IMR-90 (cell line): ENCODE measurements at regions not wholly inside any gene's neighbourhood (a gene's known extent, or its start where the extent isn't known, plus 50 kb on each side); places are given as distances from the start of the nearest gene placed in this dataset.
"Not testable (repeated sequence)": the region's sequence is repeated elsewhere in the genome, so short reads cannot be mapped to it uniquely, and the experiment has no call there.

Experiments
- ATAC-seq: fragments of 200-7000 bp; cut with Tn5 transposase; 2 replicates; pipeline ENCODE4 v1.9.1; 2020; ENCODE audit warnings: low read depth, mild to moderate bottlenecking, moderate library complexity
- BruUV-seq: library from RNA; stranded (reverse); fragments of 400-500 nt; replicated peaks from 2 replicates; lab custom pipeline; 2021; lab: Mats Ljungman, UMichigan
- CTCF ChIA-PET: fragments of 300-600 bp; formaldehyde crosslinking; extraction: SDS; loops from one replicate; lab custom pipeline; 2021; ENCODE audit warnings: antibody characterized with exemption; lab: Yijun Ruan, JAX
- POLR2A ChIA-PET: fragments of 300-600 bp; sonication (Branson Sonifier 250); formaldehyde crosslinking; loops from one replicate; lab custom pipeline; 2022; ENCODE audit warnings: antibody characterized with exemption; ENCODE audit not compliant: unreplicated experiment; lab: Charles Lee
- DNase-seq: peaks from one replicate; pipeline ENCODE4 v3.0.0; 2013
- H2AFZ ChIP-seq: replicated peaks from 2 replicates; pipeline ENCODE3; 2013; ENCODE audit warnings: low read length, mild to moderate bottlenecking; ENCODE audit not compliant: poor library complexity
- H2AK5ac ChIP-seq: 2 replicates; pipeline ENCODE4 v1.6.1; 2013; ENCODE audit warnings: low read depth, low read length, inconsistent platforms
- H2AK9ac ChIP-seq: replicated peaks from 2 replicates; pipeline ENCODE3; 2013; ENCODE audit warnings: mild to moderate bottlenecking, low read depth, low read length, moderate library complexity; ENCODE audit not compliant: poor library complexity
- H2BK120ac ChIP-seq: 2 replicates; pipeline ENCODE4 v1.6.1; 2013; ENCODE audit warnings: low read depth, low read length, inconsistent platforms
- H2BK15ac ChIP-seq: 3 replicates; pipeline ENCODE4 v1.6.1; 2013; ENCODE audit warnings: low read depth, low read length, inconsistent platforms
- H2BK20ac ChIP-seq: 2 replicates; pipeline ENCODE4 v1.6.1; 2013; ENCODE audit warnings: low read depth, mild to moderate bottlenecking, inconsistent platforms, low read length, moderate library complexity
- H2BK5ac ChIP-seq: 2 replicates; pipeline ENCODE4 v1.6.1; 2013; ENCODE audit warnings: mild to moderate bottlenecking, low read depth, low read length, inconsistent platforms; ENCODE audit not compliant: poor library complexity, severe bottlenecking
- H3K14ac ChIP-seq: replicated peaks from 2 replicates; pipeline ENCODE4 v1.6.1; 2013; ENCODE audit warnings: low read depth, low read length, inconsistent platforms
- H3K18ac ChIP-seq: 2 replicates; pipeline ENCODE4 v1.6.1; 2013; ENCODE audit warnings: low read depth, low read length, control low read depth
- H3K23ac ChIP-seq: 2 replicates; pipeline ENCODE4 v1.6.1; 2013; ENCODE audit warnings: low read depth, low read length, inconsistent platforms
- H3K27ac ChIP-seq: 2 replicates; pipeline ENCODE4 v1.5.1; 2013; ENCODE audit warnings: mild to moderate bottlenecking, control low read depth, low read length; ENCODE audit not compliant: insufficient read depth
- H3K27me3 ChIP-seq: 2 replicates; pipeline ENCODE4 v1.6.1; 2013; ENCODE audit warnings: low read length; ENCODE audit not compliant: control insufficient read depth, insufficient read depth
- H3K36me3 ChIP-seq: 2 replicates; pipeline ENCODE4 v1.6.1; 2013; ENCODE audit warnings: low read length, mixed read lengths; ENCODE audit not compliant: control insufficient read depth, insufficient read depth
- H3K4ac ChIP-seq: 2 replicates; pipeline ENCODE4 v1.6.1; 2013; ENCODE audit warnings: low read depth, low read length, inconsistent platforms
- H3K4me1 ChIP-seq: 2 replicates; pipeline ENCODE4 v1.6.1; 2013; ENCODE audit warnings: low read length, mixed read lengths; ENCODE audit not compliant: control insufficient read depth, insufficient read depth
- H3K4me2 ChIP-seq: 2 replicates; pipeline ENCODE4 v1.6.1; 2013; ENCODE audit warnings: low read depth, mild to moderate bottlenecking, control low read depth, low read length, moderate library complexity
- H3K4me3 ChIP-seq: 2 replicates; pipeline ENCODE4 v1.5.1; 2013; ENCODE audit warnings: low read depth, mild to moderate bottlenecking, control low read depth, low read length, moderate library complexity; ENCODE audit not compliant: insufficient read depth
- H3K56ac ChIP-seq: 2 replicates; pipeline ENCODE4 v1.6.1; 2013; ENCODE audit warnings: low read length, inconsistent platforms; ENCODE audit not compliant: insufficient read depth; ENCODE audit errors: extremely low read depth
- H3K79me1 ChIP-seq, 2 experiments: 2 replicates each; pipeline ENCODE4 v1.6.1; 2013; ENCODE audit warnings: low read length in 2 of 2, inconsistent platforms in 1 of 2, low read depth in 1 of 2
- H3K9ac ChIP-seq: 2 replicates; pipeline ENCODE4 v1.6.1; 2013; ENCODE audit warnings: low read depth, low read length, control low read depth
- H3K9me1 ChIP-seq: 2 replicates; pipeline ENCODE4 v1.6.1; 2013; ENCODE audit warnings: low read length, inconsistent platforms; ENCODE audit not compliant: insufficient read depth
- H3K9me3 ChIP-seq: 2 replicates; pipeline ENCODE4 v1.6.1; 2013; ENCODE audit warnings: low read length; ENCODE audit not compliant: control insufficient read depth, insufficient read depth
- H4K20me1 ChIP-seq: 2 replicates; pipeline ENCODE4 v1.6.1; 2013; ENCODE audit warnings: low read length, inconsistent platforms; ENCODE audit not compliant: insufficient read depth
- H4K5ac ChIP-seq: 2 replicates; pipeline ENCODE4 v1.6.1; 2013; ENCODE audit warnings: mild to moderate bottlenecking, low read depth, low read length, control low read depth
- H4K8ac ChIP-seq, 2 experiments: 2 replicates each; pipeline ENCODE4 v1.6.1; 2013; ENCODE audit warnings: low read depth in 2 of 2, low read length in 2 of 2, control low read depth in 1 of 2, inconsistent platforms in 1 of 2
- H4K91ac ChIP-seq: 2 replicates; pipeline ENCODE4 v1.6.1; 2013; ENCODE audit warnings: low read depth, low read length, inconsistent platforms; ENCODE audit not compliant: insufficient read depth
- FOS ChIP-seq: fragments of 150-350 bp; IDR thresholded peaks from 2 replicates; pipeline ENCODE4 v1.6.1; 2016; ENCODE audit warnings: low read depth, low read length
- MAFK ChIP-seq: IDR thresholded peaks from 2 replicates; pipeline ENCODE4 v1.6.1; 2012; ENCODE audit warnings: low read depth, low read length, improper control_type of control experiment
- WGBS, 2 experiments: methylation state at CpG; one replicate each; pipeline versions ENCODE4 v1.1.5 to v1.1.7; 2013; ENCODE audit warnings: missing lambda C conversion rate in 2 of 2; ENCODE audit not compliant: insufficient read length in 1 of 2; ENCODE audit errors: extremely low coverage in 2 of 2; 5-methylcytosine and 5-hydroxymethylcytosine counted together
- dilution Hi-C: fragments of 300-500 bp; cut with HindIII; formaldehyde crosslinking; loops from one replicate; pipeline ENCODE4 v1.14.3; 2018; ENCODE audit warnings: low sequenced_read_pairs; ENCODE audit not compliant: unreplicated experiment
- in situ Hi-C: fragments of 300-500 bp; cut with MboI; formaldehyde crosslinking; loops from 3 replicates; pipeline ENCODE4 v1.14.3; 2019; ENCODE audit warnings: low sequenced_read_pairs, inconsistent platforms, mixed read lengths
- intact Hi-C: fragments of 100-400 bp; cut with micrococcal nuclease; formaldehyde crosslinking; loops from 2 replicates; pipeline ENCODE4 v1.10.0; 2022

- Histone ChIP-seq H3K9me1 (no peaks in the 10 kb centered on the region), H3K23ac (no peak overlapping the region), H3K79me1 (no peaks in the 10 kb centered on the region), H3K56ac (no peak overlapping the region), H3K4me2 (no peak overlapping the region), H3K9me3 (no peaks in the 10 kb centered on the region), H2BK15ac (no peak overlapping the region), H2AFZ (no peak overlapping the region), H4K20me1 (no peaks in the 10 kb centered on the region), H2BK20ac (no peak overlapping the region), H3K9ac (no peak overlapping the region), H3K4ac (no peak overlapping the region), H3K14ac (no peak overlapping the region), H4K5ac (no peak overlapping the region), H2BK5ac (no peak overlapping the region), H3K27me3 (peaks cover 20% of the 10 kb centered on the region), H2AK5ac (no peak overlapping the region), H4K91ac (no peak overlapping the region), H2AK9ac (no peak overlapping the region), H3K4me1 (no peaks in the 10 kb centered on the region), H2BK120ac (no peak overlapping the region), H3K4me3 (no peak overlapping the region), H4K8ac (no peak overlapping the region), H3K36me3 (no peaks in the 10 kb centered on the region), H3K18ac (no peak overlapping the region), H3K27ac (no peak overlapping the region)
- ATAC-seq (no peak), DNase-seq (no peak)
- BruUV-seq = no TSS peak
- peak; percentile 63 for TF ChIP-seq MAFK
- TF ChIP-seq FOS = no peak
- in situ Hi-C loops (no loop called here), intact Hi-C loops (no loop called here), dilution Hi-C loops (no loop called here)
- ChIA-PET POLR2A (no interaction called here), CTCF (no interaction called here)
- no CpG with 5 or more reads among the region's 1 CpG for WGBS, 2 experiments
Measured at GRCh38 chr11:10952872-10953271, 95.0 kb upstream of the ZBED5 start.

- H3K9me1 ChIP-seq, DNase-seq, ATAC-seq, H3K4me2 ChIP-seq, H2AK9ac ChIP-seq, H3K56ac ChIP-seq, H3K9ac ChIP-seq, H3K9me3 ChIP-seq, H3K14ac ChIP-seq, H2AFZ ChIP-seq, H2AK5ac ChIP-seq, intact Hi-C loops, H3K23ac ChIP-seq, POLR2A ChIA-PET, H3K27ac ChIP-seq, H4K5ac ChIP-seq, H3K4me3 ChIP-seq, H4K20me1 ChIP-seq, in situ Hi-C loops, H4K91ac ChIP-seq, dilution Hi-C loops, H3K4me1 ChIP-seq, H2BK120ac ChIP-seq, H3K18ac ChIP-seq, H3K79me1 ChIP-seq, H3K36me3 ChIP-seq, H2BK15ac ChIP-seq, H3K4ac ChIP-seq, BruUV-seq, H2BK5ac ChIP-seq, H4K8ac ChIP-seq, H2BK20ac ChIP-seq: not testable (repeated sequence)
- peaks cover 14% of the 10 kb centered on the region for H3K27me3 ChIP-seq
- WGBS, 2 experiments = no CpG with 5 or more reads among the region's 1 CpG
- CTCF ChIA-PET = interaction anchor here (1.0 kb wide), 1 partner anchor 14 kb away, joined by 3 read pairs; no protein-coding TSS in a partner anchor
Measured at GRCh38 chr11:10947935-10948334, 90.1 kb upstream of the ZBED5 start.
